Activated gamma-delta T cell treated with Interleukin-2 at 50 U/mL for 16 hours (primary cell): ENCODE measurements at regions not wholly inside any gene's neighbourhood (a gene's known extent, or its start where the extent isn't known, plus 50 kb on each side); places are given as distances from the start of the nearest gene placed in this dataset.
"Not testable (repeated sequence)": the region's sequence is repeated elsewhere in the genome, so short reads cannot be mapped to it uniquely, and the experiment has no call there.

Source experiments
- DNase-seq: peaks from one replicate; pipeline ENCODE4 v3.0.0-alpha.2; 2020

DNA sequence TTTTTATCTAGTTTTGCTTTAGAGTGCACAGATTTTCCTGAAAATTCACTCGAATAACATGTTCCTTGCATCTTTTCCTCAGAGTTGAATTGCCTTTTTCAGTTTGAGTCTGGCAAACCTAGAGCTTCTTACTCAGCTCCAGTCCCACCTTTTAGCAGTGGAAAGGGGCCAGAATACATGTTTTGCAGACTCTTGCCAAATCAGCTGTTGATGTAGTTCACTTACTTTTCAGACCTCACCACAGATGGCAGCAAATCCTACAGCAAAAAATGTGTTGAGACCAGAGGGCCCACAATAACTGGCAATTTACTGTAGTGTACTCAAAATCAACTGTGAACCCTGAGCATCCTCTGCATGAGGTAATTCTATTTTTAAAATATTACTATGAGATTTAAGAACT lies 545.2 kb upstream of the ACO1 start:
- no peak for DNase-seq

DNA sequence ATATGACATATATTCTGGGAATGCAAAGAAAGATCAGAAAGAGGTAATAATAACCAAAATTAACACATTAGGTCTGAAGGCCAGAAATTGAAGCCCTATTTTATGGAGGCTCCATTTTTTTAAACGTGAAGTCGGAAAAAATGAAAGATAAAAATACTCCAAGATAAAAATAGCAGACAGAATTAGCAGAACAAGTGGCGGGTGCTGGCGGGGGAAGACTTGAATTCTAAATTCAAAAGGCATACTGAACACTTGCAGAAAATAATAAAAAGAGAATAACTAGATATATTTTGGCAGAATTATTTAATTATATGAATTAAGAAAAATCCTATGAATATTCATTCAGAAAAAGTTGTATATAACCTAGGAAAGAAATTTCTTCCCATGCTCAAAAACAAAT lies 543.7 kb upstream of the ACO1 start:
- no peak for DNase-seq

- DNase-seq = no peak
These were observed 536.5 kb upstream of the ACO1 start for GRCh38 chr9:31847963-31848362.

DNA sequence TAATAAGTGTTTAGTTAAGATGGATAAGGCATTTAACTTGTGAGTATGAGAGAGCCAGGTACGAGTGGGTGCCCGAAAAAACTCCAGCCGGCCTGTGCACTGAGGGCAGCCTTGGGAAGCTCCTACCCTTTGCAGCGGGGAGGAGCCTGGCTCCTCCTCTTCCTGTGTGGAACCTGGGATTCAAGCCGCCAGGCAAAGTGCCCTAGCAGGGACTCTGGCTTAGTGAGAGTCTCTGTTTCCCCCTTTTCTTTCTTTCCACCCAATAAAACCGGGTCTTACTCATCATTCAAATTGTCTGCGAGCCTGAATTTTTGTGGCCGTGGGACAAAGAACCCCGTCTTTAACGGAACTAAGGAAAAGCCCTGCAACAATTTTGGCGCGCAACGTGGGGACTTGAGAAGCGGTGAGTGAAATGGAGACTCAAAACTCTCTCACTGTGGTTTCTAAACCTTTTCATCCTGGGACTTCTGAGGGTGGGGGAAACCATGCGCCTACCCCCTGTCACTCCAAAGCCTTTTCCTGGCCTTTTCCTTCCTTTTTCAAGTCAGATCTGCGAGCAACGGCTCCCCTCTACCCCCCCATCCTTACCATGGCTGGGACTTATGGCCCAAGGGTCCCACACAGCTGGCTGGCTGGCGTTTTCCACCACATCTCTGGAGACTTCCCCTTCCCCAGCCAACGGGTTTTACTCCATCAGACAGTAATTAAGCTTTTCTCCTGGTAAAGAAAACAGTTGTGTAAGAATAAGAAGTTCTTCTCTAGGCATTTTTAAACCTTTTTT lies 535.7 kb upstream of the ACO1 start:
- no peak for DNase-seq

GRCh38 chr9:31854187-31854586 lies 530.3 kb upstream of the ACO1 start:
- DNase-seq = no peak

- no peak for DNase-seq
These were observed 515.6 kb upstream of the ACO1 start for GRCh38 chr9:31868830-31869229.

DNA sequence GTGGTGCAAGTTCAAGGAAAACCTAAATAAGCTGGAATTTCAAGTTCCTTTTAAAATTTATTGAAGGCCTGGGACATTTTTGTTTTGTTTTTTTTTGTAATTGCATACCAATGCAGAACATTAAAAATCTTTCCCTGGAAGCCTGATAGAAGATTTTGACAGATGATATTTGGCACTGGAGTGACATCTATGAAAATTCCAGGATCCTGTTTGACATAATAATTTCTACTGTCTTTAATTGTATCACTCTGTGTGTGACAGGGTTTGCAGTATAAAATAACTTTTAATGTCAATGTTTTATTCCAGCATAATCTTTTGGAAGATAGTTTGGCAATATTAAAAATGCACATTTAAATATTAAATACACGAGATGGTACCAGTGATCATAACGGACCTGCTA lies 514.2 kb upstream of the ACO1 start:
- DNase-seq = no peak

DNA sequence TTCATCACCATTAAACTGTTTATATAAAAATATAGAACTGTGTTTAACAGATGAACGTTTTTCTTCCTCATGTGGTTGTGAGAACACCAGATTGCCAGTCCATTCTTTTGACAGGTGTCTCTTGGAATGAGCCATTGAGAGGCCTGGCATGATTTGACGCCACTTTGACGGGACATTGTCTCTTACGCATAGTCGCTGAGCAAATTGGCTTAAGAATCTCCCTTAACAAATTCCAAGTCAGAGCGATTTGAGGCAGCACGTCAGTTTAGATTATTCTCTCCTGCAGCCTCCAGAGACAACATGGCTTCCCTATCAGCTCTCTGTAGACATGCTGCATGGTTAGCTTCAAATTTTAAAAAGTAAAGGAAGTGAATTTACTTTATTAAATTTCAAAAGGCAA lies 510.7 kb upstream of the ACO1 start:
- DNase-seq = no peak

GRCh38 chr9:31894008-31894407 lies 490.4 kb upstream of the ACO1 start:
- DNase-seq = no peak

GRCh38 chr9:31908158-31908890 lies 476.1 kb upstream of the ACO1 start:
- DNase-seq = no peak

DNA sequence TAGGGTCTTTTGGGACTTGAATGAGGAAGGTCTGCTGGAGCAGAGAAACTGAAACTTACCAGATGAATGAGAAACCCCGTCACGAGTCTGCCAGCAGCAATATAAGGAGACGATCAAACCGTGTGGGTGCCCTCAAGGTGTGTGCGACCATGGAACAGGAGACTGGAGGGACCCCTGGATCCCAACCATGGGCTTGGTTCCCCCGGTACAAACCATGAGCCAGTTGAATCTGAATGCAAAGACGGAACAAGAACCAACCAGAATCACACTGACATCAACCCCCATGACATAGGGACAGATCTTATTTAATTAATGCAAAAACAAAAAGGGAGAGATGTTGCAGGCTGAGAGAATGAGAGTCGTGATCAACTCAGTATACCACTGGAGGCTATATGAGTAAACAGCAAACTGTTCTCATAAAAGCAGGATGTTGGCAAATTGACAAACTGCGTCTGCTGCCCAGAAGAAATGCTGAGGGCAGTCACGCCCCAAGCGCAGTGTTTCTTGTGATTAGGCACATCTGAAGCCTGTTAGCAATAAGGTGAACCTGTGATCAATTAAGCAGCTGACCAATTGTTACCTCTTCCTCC lies 475.5 kb upstream of the ACO1 start:
- DNase-seq = no peak

- no peak for DNase-seq
These were observed 471.8 kb upstream of the ACO1 start for GRCh38 chr9:31912636-31913035.

- DNase-seq = no peak
These were observed 467.7 kb upstream of the ACO1 start for GRCh38 chr9:31916591-31917241.

GRCh38 chr9:31937737-31938136 lies 446.7 kb upstream of the ACO1 start:
- not testable (repeated sequence) for DNase-seq

- DNase-seq = no peak
These were observed 433.7 kb upstream of the ACO1 start for GRCh38 chr9:31950756-31951155.

- no peak for DNase-seq
These were observed 425.9 kb upstream of the ACO1 start for GRCh38 chr9:31958572-31958971.

GRCh38 chr9:31969552-31969951 lies 414.9 kb upstream of the ACO1 start:
- DNase-seq = no peak

DNA sequence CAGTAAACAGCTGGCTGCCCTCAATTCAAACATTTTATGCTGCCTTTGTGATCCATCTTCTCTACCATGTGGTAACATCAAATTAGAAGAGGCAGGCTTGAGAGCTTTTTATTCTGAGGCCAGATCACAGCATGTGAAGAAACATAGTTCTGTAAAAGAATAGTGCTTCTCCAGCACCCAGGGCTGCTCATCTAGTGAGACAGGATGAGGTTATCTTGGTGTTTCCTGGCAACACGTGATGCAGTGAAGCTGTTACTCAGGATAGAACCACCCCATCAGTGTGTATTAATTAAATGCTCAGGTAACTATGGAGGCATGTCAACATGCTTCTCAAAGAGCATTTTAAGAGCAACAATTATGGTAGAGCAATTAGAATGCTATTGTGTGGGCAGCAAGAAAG lies 400.5 kb upstream of the ACO1 start:
- DNase-seq = no peak

DNA sequence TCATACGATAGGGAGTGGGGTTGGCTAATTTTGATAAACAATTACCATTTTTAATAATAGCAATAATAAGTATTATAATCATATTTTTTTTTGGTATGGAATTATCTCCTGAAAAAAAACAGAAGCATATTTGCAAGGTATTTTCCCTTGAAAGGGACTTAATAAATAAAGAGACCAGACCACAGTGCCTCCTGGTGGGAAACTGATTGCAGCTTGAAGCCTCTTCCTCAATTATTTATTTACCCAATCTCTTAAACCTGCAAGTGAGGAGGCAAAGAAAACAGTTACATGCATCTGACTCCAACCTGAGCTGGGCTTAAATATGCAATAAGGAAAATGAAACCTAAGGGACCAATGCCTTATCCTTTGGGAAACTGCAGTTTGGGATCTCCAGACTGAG lies 388.1 kb upstream of the ACO1 start:
- DNase-seq = no peak

GRCh38 chr9:32004431-32005076 lies 379.9 kb upstream of the ACO1 start:
- no peak for DNase-seq

GRCh38 chr9:32010322-32010721 lies 374.1 kb upstream of the ACO1 start:
- DNase-seq = no peak

DNA sequence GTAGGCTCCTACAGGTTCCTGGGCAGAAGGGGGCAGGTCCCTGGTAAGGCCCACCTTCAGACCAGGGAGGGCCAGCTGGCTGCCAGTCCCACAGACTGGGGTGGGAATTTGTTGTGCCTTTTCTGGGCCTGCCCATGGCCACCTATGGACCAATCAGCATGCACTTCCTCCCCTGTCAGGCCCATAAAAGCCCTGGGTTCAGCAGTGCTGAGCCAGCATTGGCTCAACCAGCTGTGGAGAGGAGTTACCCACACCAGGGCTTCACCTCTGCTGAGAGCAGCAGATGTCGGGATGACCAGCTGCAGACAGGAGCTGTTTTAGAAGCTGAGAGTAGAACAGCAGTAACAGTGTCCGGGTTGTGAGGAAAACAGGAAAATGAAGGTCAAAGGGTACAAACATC lies 373.4 kb upstream of the ACO1 start:
- no peak for DNase-seq

- no peak for DNase-seq
These were observed 368.6 kb upstream of the ACO1 start for GRCh38 chr9:32015795-32016194.
